Brain microvascular endothelial cell (primary cell): ENCODE measurements at regions not wholly inside any gene's neighbourhood (a gene's known extent, or its start where the extent isn't known, plus 50 kb on each side); places are given as distances from the start of the nearest gene placed in this dataset.
"Not testable (repeated sequence)": the region's sequence is repeated elsewhere in the genome, so short reads cannot be mapped to it uniquely, and the experiment has no call there.

ENCODE experiments used
- DNase-seq: peaks from one replicate; pipeline ENCODE4 v3.0.0-alpha.2; 2020
- H3K27ac ChIP-seq: fragments of 250-450 bp; sonication (Bioruptor Pico); 2 replicates; pipeline ENCODE4 v1.5.1; 2020; ENCODE audit warnings: mild to moderate bottlenecking, moderate library complexity
- H3K27me3 ChIP-seq: fragments of 250-450 bp; sonication (Bioruptor Pico); replicated peaks from 2 replicates; pipeline ENCODE4 v1.5.1; 2020; ENCODE audit warnings: mild to moderate bottlenecking
- H3K36me3 ChIP-seq: fragments of 250-450 bp; sonication (Bioruptor Pico); replicated peaks from 2 replicates; pipeline ENCODE4 v1.5.1; 2020; ENCODE audit warnings: mild to moderate bottlenecking
- H3K4me3 ChIP-seq: 2 replicates; pipeline ENCODE4 v1.5.1; 2011; ENCODE audit warnings: low read depth, mild to moderate bottlenecking, control low read depth, low read length, moderate library complexity
- CTCF ChIP-seq: IDR thresholded peaks from 2 replicates; pipeline ENCODE4 v1.5.1; 2011; ENCODE audit warnings: low read depth, mild to moderate bottlenecking, moderate library complexity, low read length, control low read depth, inconsistent platforms; ENCODE audit errors: missing control alignments
- in situ Hi-C: cut with HindIII; loops from 2 replicates; pipeline ENCODE4 v1.10.0; 2017; ENCODE audit warnings: low sequenced_read_pairs, low pct_ligation_motif_present

- peak; percentile 59 for DNase-seq
- H3K4me3 ChIP-seq, H3K27me3 ChIP-seq, H3K27ac ChIP-seq, H3K36me3 ChIP-seq, in situ Hi-C loops: not testable (repeated sequence)
- TF ChIP-seq CTCF: peak; percentile 53
Observed at GRCh38 chr16:29227751-29228663, 178.5 kb downstream of the NPIPB11 start.

GRCh38 chr16:29226782-29227181, 179.7 kb downstream of the NPIPB11 start:
- Histone ChIP-seq H3K27me3 (no peaks in the 10 kb centered on the region), H3K4me3 (no peak overlapping the region), H3K36me3 (no peaks in the 10 kb centered on the region), H3K27ac (no peak overlapping the region)
- DNase-seq: no peak
- no peak for TF ChIP-seq CTCF
- in situ Hi-C loops: no loop called here

- H3K36me3 ChIP-seq, H3K4me3 ChIP-seq, DNase-seq, H3K27ac ChIP-seq, H3K27me3 ChIP-seq, in situ Hi-C loops: not testable (repeated sequence)
Observed at GRCh38 chr16:29224675-29225074, 181.8 kb downstream of the NPIPB11 start.

- H3K27ac ChIP-seq, DNase-seq, H3K27me3 ChIP-seq, H3K36me3 ChIP-seq, in situ Hi-C loops, H3K4me3 ChIP-seq: not testable (repeated sequence)
Observed at GRCh38 chr16:29222615-29223014, 183.9 kb downstream of the NPIPB11 start.

GRCh38 chr16:29222008-29222407, 184.5 kb downstream of the NPIPB11 start:
- peaks cover 11% of the 10 kb centered on the region for H3K36me3 ChIP-seq
- H3K27ac ChIP-seq: peak overlapping the region; percentile 95
- in situ Hi-C loops, H3K4me3 ChIP-seq, H3K27me3 ChIP-seq, DNase-seq: not testable (repeated sequence)

- in situ Hi-C loops, H3K4me3 ChIP-seq, H3K27me3 ChIP-seq: not testable (repeated sequence)
- peak overlapping the region; percentile 95 for H3K27ac ChIP-seq
- DNase-seq: peak; percentile 41
- peaks cover 11% of the 10 kb centered on the region for H3K36me3 ChIP-seq
Observed at GRCh38 chr16:29221281-29221955, 185.1 kb downstream of the NPIPB11 start.

GRCh38 chr16:29220647-29221191, 185.8 kb downstream of the NPIPB11 start:
- H3K27ac ChIP-seq: peak overlapping the region; percentile 95
- peak overlapping the region; percentile 59 for H3K4me3 ChIP-seq
- in situ Hi-C loops, H3K27me3 ChIP-seq: not testable (repeated sequence)
- DNase-seq: peak; percentile 91
- H3K36me3 ChIP-seq: peaks cover 11% of the 10 kb centered on the region

GRCh38 chr16:29219966-29220646, 186.4 kb downstream of the NPIPB11 start:
- DNase-seq, H3K27me3 ChIP-seq, in situ Hi-C loops: not testable (repeated sequence)
- Histone ChIP-seq H3K27ac (peak overlapping the region; percentile 87), H3K4me3 (peak overlapping the region; percentile 59), H3K36me3 (peaks cover 11% of the 10 kb centered on the region)

GRCh38 chr16:29219562-29219961, 186.9 kb downstream of the NPIPB11 start:
- H3K27ac ChIP-seq, in situ Hi-C loops, DNase-seq, H3K27me3 ChIP-seq: not testable (repeated sequence)
- Histone ChIP-seq H3K4me3 (peak overlapping the region; percentile 59), H3K36me3 (peaks cover 11% of the 10 kb centered on the region)

GRCh38 chr16:29218649-29219048, 187.9 kb downstream of the NPIPB11 start:
- H3K36me3 ChIP-seq: peaks cover 13% of the 10 kb centered on the region
- DNase-seq, in situ Hi-C loops, H3K27me3 ChIP-seq, H3K27ac ChIP-seq: not testable (repeated sequence)
- peak overlapping the region; percentile 59 for H3K4me3 ChIP-seq

- H3K27me3 ChIP-seq, in situ Hi-C loops, H3K4me3 ChIP-seq, H3K27ac ChIP-seq, DNase-seq: not testable (repeated sequence)
- peaks cover 13% of the 10 kb centered on the region for H3K36me3 ChIP-seq
Observed at GRCh38 chr16:29218171-29218570, 188.3 kb downstream of the NPIPB11 start.

GRCh38 chr16:29217752-29218126, 188.8 kb downstream of the NPIPB11 start:
- in situ Hi-C loops, H3K4me3 ChIP-seq, DNase-seq, H3K27me3 ChIP-seq, H3K27ac ChIP-seq: not testable (repeated sequence)
- H3K36me3 ChIP-seq: peaks cover 13% of the 10 kb centered on the region
